HEK293T (cell line): ENCODE measurements at regions not wholly inside any gene's neighbourhood (a gene's known extent, or its start where the extent isn't known, plus 50 kb on each side); places are given as distances from the start of the nearest gene placed in this dataset.

Experiments
- CTCF ChIA-PET: fragments of 350-600 bp; formaldehyde crosslinking; extraction: SDS; loops from one replicate; lab custom pipeline; 2021; ENCODE audit warnings: antibody characterized with exemption, inconsistent platforms; lab: Yijun Ruan, JAX
- POLR2A ChIA-PET: fragments of 350-600 bp; formaldehyde crosslinking; extraction: SDS; loops from one replicate; lab custom pipeline; 2020; ENCODE audit warnings: antibody characterized with exemption, inconsistent platforms; lab: Yijun Ruan, JAX
- DNase-seq: peaks from one replicate; pipeline ENCODE4 v3.0.0; 2012; ENCODE audit warnings: mixed read lengths; ENCODE audit errors: extremely low spot score
- ARNT ChIP-seq: fragments of 450-650 bp; IDR thresholded peaks from 2 replicates; pipeline ENCODE4 v1.6.1; 2017; ENCODE audit warnings: mild to moderate bottlenecking
- BHLHE40 ChIP-seq: fragments of 450-650 bp; IDR thresholded peaks from 2 replicates; pipeline ENCODE4 v1.6.1; 2016; ENCODE audit warnings: mild to moderate bottlenecking, moderate library complexity, borderline replicate concordance
- CTBP1 ChIP-seq: fragments of 450-650 bp; IDR thresholded peaks from 2 replicates; pipeline ENCODE4 v1.6.1; 2016; ENCODE audit warnings: borderline replicate concordance
- ELF4 ChIP-seq: fragments of 450-650 bp; IDR thresholded peaks from 2 replicates; pipeline ENCODE4 v1.6.1; 2017; ENCODE audit warnings: antibody characterized with exemption
- FOXA1 ChIP-seq: fragments of 450-650 bp; IDR thresholded peaks from 2 replicates; pipeline ENCODE4 v1.6.1; 2016; ENCODE audit warnings: mild to moderate bottlenecking
- FOXK2 ChIP-seq: fragments of 450-650 bp; IDR thresholded peaks from 2 replicates; pipeline ENCODE4 v1.6.1; 2016; ENCODE audit warnings: mild to moderate bottlenecking
- FOXM1 ChIP-seq: fragments of 450-650 bp; IDR thresholded peaks from 2 replicates; pipeline ENCODE4 v1.6.1; 2017; ENCODE audit warnings: mild to moderate bottlenecking, borderline replicate concordance
- HDGF ChIP-seq: fragments of 450-650 bp; IDR thresholded peaks from 2 replicates; pipeline ENCODE4 v1.6.1; 2017; ENCODE audit warnings: antibody characterized with exemption, borderline replicate concordance
- L3MBTL2 ChIP-seq: fragments of 450-650 bp; conservative IDR thresholded peaks from 2 replicates; pipeline ENCODE4 v1.6.1; 2016; ENCODE audit warnings: mild to moderate bottlenecking
- LEF1 ChIP-seq: fragments of 450-650 bp; IDR thresholded peaks from 2 replicates; pipeline ENCODE4 v1.6.1; 2017; ENCODE audit warnings: mild to moderate bottlenecking, borderline replicate concordance
- NFRKB ChIP-seq: fragments of 450-650 bp; IDR thresholded peaks from 2 replicates; pipeline ENCODE4 v1.6.1; 2016; ENCODE audit warnings: mild to moderate bottlenecking, moderate library complexity
- SP1 ChIP-seq: fragments of 450-650 bp; IDR thresholded peaks from 2 replicates; pipeline ENCODE4 v1.6.1; 2017
- SUZ12 ChIP-seq: fragments of 450-650 bp; IDR thresholded peaks from 2 replicates; pipeline ENCODE4 v1.6.1; 2016; ENCODE audit warnings: mild to moderate bottlenecking
- TARDBP ChIP-seq: fragments of 450-650 bp; IDR thresholded peaks from 2 replicates; pipeline ENCODE4 v1.6.1; 2016
- ZNF384 ChIP-seq: fragments of 450-650 bp; IDR thresholded peaks from 2 replicates; pipeline ENCODE4 v1.6.1; 2016
- TF ChIP-seq, protein P1 (sequence below): fragments of 450-650 bp; IDR thresholded peaks from 2 replicates; pipeline ENCODE4 v1.6.1; 2016

GRCh38 chr15:62564886-62565633 lies 400.0 kb upstream of the C2CD4B start:
- ChIA-PET POLR2A (no interaction called here), CTCF (interaction anchor here (0.6 kb wide), 1 partner anchor 104 kb away, joined by 4 read pairs; no protein-coding TSS in a partner anchor)
- no peak for TF ChIP-seq FOXA1
- no peak for TF ChIP-seq ZNF384
- TF ChIP-seq LEF1, result no peak
- TF ChIP-seq NFRKB, result no peak
- TF ChIP-seq TARDBP, result no peak
- TF ChIP-seq L3MBTL2, result no peak
- no peak for TF ChIP-seq ARNT
- no peak for TF ChIP-seq SP1
- TF ChIP-seq FOXK2, result no peak
- TF ChIP-seq, protein P1, sequence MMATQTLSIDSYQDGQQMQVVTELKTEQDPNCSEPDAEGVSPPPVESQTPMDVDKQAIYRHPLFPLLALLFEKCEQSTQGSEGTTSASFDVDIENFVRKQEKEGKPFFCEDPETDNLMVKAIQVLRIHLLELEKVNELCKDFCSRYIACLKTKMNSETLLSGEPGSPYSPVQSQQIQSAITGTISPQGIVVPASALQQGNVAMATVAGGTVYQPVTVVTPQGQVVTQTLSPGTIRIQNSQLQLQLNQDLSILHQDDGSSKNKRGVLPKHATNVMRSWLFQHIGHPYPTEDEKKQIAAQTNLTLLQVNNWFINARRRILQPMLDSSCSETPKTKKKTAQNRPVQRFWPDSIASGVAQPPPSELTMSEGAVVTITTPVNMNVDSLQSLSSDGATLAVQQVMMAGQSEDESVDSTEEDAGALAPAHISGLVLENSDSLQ, result no peak
- TF ChIP-seq BHLHE40, result no peak
- TF ChIP-seq FOXM1, result no peak
- TF ChIP-seq SUZ12, result no peak
- no peak for TF ChIP-seq ELF4
- TF ChIP-seq HDGF, result no peak
- no peak for TF ChIP-seq CTBP1
- DNase-seq, result no peak

GRCh38 chr15:62565634-62566026 lies 400.5 kb upstream of the C2CD4B start:
- no peak for TF ChIP-seq LEF1
- no peak for TF ChIP-seq HDGF
- no peak for TF ChIP-seq FOXK2
- TF ChIP-seq FOXM1, result no peak
- TF ChIP-seq, protein P1, result no peak
- TF ChIP-seq NFRKB, result no peak
- no peak for TF ChIP-seq L3MBTL2
- no peak for TF ChIP-seq ELF4
- TF ChIP-seq ARNT, result no peak
- no peak for TF ChIP-seq CTBP1
- no peak for TF ChIP-seq FOXA1
- TF ChIP-seq SUZ12, result no peak
- TF ChIP-seq BHLHE40, result no peak
- POLR2A ChIA-PET, result no interaction called here
- no peak for DNase-seq
- CTCF ChIA-PET, result interaction anchor here (0.6 kb wide), 1 partner anchor 105 kb away, joined by 4 read pairs; no protein-coding TSS in a partner anchor

GRCh38 chr15:62566248-62566647 lies 401.2 kb upstream of the C2CD4B start:
- DNase-seq, result no peak
- ChIA-PET POLR2A (no interaction called here), CTCF (no interaction called here)
- TF ChIP-seq CTBP1, result no peak
- TF ChIP-seq SP1, result no peak
- no peak for TF ChIP-seq TARDBP
- TF ChIP-seq NFRKB, result no peak
- TF ChIP-seq SUZ12, result no peak
- no peak for TF ChIP-seq FOXM1
- TF ChIP-seq FOXK2, result no peak
- TF ChIP-seq BHLHE40, result no peak
- TF ChIP-seq ARNT, result no peak
- no peak for TF ChIP-seq L3MBTL2
- no peak for TF ChIP-seq LEF1
- TF ChIP-seq HDGF, result no peak
- TF ChIP-seq FOXA1, result no peak
- TF ChIP-seq ZNF384, result no peak
- TF ChIP-seq, protein P1, result no peak
- no peak for TF ChIP-seq ELF4

- CTCF ChIA-PET, result no interaction called here
- TF ChIP-seq FOXK2, result no peak
- no peak for TF ChIP-seq LEF1
- TF ChIP-seq NFRKB, result no peak
- no peak for TF ChIP-seq FOXA1
- no peak for TF ChIP-seq ZNF384
- no peak for TF ChIP-seq ARNT
- TF ChIP-seq BHLHE40, result no peak
- TF ChIP-seq L3MBTL2, result no peak
- TF ChIP-seq SUZ12, result no peak
- POLR2A ChIA-PET, result no interaction called here
- no peak for DNase-seq
Measured at GRCh38 chr15:62567501-62567900, 402.4 kb upstream of the C2CD4B start.

DNA sequence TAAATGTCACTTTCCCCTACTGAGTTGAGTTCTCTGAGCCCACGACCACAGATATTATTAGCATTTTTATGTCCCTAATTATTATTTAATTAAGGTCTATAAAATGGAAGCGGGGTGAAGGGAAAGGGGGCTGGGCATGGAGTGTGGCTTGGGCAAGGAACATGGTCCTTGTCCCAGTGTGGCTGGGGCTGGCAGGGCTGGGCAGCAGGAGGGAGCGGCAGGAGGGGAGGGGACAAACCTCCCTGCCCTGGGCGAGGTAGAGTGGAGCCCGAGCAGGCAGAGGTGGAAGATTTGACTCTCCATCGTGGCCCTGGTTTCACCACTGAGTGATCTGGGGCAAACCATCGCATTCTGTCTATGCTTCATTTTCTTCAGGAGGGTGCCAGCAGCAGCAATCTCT lies 402.9 kb upstream of the C2CD4B start:
- TF ChIP-seq SUZ12, result no peak
- no peak for TF ChIP-seq NFRKB
- no peak for TF ChIP-seq ZNF384
- TF ChIP-seq L3MBTL2, result no peak
- no peak for TF ChIP-seq LEF1
- no peak for TF ChIP-seq BHLHE40
- no peak for TF ChIP-seq HDGF
- no peak for TF ChIP-seq ARNT
- TF ChIP-seq CTBP1, result no peak
- TF ChIP-seq TARDBP, result no peak
- TF ChIP-seq SP1, result no peak
- no peak for TF ChIP-seq ELF4
- TF ChIP-seq FOXA1, result no peak
- no peak for TF ChIP-seq FOXM1
- TF ChIP-seq FOXK2, result no peak
- TF ChIP-seq, protein P1, result no peak
- ChIA-PET CTCF (no interaction called here), POLR2A (no interaction called here)
- no peak for DNase-seq
